GM19467 (cell line): ENCODE measurements at regions not wholly inside any gene's neighbourhood (a gene's known extent, or its start where the extent isn't known, plus 50 kb on each side); places are given as distances from the start of the nearest gene placed in this dataset.

ENCODE experiments used
- ATAC-seq: cut with Tn5 transposase; IDR thresholded peaks from one replicate; pipeline ENCODE4 v1.9.1; 2021; ENCODE audit warnings: mild to moderate bottlenecking, moderate library complexity; ENCODE audit not compliant: unreplicated experiment

DNA sequence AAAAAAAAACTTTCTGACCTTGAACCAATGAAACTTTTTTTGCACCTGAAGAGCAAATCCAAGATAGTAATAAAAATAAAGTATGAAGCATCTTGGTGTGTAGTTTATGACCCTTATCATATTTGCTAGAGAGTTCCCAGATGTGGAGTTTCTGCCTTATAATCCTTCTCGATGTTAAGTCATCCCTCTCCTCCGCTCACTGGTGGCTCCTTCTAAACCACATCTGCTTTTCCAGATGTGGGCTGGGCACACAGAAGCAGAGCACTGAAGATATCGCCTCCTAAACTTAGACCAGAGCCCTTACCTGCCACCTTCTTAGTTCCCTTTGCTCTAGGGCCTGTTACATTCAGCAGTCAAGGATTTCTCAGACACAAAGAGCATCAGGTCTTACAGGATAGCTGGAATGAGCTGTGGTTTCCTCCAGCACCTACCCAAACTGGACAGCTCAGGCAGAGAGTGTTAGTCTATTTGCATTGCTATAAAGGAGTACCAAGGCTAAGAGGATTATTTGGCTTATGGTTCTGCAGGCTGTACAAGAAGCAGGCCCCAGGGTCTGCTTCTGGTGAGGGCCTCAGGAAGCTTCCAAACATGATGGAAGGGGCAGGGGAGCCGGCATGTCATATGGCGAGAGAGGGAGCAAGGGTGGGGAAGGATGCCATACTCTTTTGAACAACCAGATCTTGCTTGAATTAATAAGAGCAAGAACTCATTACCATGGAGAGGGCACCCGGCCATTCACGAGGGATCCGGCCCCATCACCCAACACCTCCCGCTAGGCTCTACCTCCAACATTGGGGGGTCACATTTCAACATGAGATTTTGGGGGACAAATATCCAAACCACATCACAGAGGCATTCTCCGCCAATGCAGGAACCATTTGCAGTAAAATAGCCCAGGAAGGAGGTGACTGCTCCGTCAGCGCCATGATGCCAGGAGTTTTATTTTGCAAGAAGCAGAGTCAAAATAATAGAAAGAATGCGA is 75.6 kb upstream of the HELT start:
- no peak for ATAC-seq

DNA sequence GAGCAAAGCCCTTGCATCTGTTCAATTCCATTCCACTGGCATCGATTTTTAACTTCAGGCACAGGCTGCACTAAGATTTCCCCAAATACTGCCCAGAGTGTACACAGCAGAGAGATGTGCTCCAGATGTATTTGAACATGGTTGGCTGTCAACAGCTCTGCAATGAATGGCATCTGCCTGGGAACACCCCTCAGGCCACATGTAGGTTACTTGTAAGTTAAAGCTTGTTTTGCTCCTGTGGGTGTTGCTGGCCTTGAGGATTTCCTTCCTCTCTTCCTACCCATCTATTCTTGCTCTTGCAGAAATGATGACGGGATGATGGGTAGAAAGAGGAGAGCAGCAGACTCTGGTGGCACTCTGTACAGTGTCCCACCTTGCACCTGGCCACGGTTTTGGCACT is 69.3 kb upstream of the HELT start:
- ATAC-seq, result no peak

DNA sequence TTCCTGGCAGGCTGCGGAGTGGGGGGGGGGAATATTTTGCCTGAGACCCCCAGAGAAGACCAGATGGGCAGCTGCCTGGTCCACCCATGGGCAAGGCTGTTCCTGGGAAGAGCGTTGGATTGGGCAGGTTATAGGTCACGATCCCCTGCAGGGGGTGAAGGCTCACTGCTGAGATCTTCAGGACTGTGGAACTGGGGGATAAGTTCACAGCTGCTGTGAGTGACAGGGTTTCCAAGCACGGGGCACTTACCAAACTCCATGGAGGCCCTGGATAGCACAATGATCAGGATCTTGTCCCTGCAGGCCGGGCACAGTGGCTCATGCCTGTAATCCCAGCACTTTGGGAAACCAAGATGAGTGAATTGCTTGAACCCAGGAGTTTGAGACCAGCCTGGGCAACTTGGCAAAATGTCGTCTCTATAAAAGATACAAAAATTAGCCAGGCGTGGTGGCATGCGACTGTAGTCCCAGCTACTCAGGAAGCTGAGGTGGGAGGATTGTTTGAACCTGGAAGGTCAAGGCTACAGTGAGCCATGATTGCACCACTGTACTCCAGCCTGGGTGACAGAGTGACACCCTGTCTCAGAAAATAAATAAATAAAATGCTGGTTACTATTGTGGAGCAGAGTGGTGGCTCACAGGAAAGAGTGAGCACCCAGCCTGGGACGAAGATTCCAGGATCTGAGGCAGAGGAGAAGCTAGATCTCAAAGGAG is 68.0 kb upstream of the HELT start:
- no peak for ATAC-seq

DNA sequence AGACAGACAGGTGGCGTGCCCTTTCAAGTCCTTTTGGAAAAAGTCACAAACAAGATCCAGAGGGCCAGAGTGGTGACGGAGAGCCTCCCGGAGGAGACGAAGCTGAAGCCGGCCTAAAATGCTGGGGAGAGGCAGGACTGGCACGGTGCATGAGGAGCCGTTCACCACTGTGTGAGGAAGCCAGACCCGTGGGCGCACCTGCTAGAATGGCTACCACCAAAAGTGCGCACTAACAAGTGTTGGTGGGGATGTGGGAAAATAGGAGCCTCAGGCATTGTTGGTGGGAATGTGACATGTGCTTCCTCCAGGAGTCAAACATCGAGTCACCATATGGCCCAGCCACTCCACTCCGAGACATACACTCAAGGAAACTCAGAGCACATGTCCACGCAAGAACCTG is 67.4 kb upstream of the HELT start:
- no peak for ATAC-seq

DNA sequence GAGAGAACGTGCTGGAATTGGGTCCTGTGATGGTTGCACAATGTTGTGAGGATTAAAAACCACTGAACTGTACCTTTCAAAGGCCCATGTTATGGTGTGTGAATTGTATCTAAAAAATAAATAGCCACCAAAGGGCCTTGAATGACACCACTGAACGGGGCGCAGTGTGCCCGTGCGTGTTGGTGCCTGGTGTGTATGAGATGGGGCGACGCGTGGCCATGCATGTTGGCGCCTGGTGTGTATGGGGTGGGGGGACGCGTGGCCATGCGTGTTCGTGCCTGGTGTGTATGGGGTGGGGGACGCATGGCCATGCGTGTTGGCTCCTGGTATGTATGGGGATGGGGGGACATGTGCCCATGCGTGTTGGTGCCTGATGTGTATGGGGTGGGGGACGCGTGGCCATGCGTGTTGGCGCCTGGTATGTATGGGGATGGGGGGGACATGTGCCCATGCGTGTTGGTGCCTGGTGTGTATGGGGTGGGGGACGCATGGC is 66.6 kb upstream of the HELT start:
- no peak for ATAC-seq

DNA sequence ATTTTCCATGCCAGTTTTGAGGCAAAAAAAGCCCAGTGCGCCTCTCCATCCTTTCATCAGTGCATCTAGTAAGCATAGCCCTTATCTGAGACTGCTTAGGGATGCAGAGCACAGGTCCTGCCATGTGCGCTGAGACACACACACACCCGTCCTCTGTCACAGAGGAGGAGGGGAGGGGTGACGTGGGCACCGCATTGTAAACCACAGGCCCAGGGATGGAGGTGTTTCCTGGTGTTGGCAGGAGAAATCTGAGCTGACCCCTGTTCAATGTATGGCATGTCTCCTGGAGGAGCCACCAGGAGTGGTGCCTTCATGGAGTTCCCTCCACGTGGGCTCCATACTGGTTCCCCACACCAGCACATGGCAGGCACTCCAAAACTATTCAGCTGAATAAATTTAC is 65.8 kb upstream of the HELT start:
- no peak for ATAC-seq

DNA sequence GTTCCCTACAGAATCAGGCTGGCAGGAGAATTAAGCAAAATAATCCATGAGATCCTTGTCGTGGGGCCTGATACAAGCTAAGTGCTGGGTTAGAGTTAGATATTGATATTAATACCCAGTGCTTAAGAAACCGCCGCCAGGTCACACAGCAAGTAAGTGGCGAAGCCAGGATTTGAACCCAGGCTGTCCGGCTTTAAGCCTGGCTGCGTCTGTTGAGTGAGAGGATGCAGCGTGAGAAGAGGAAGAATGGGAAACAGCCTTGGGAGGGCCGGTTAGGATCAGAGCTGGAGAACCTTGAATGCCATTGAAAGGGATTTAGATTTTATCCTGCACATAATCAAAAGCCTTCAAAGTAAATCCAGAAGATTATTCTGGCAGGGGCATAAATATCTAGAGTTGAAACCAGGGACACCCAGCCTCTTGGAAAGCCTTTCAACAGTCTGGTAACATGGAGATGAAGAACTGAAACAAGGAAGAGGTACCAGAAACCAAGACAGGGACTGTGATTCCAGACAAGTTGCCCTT is 64.8 kb upstream of the HELT start:
- no peak for ATAC-seq

DNA sequence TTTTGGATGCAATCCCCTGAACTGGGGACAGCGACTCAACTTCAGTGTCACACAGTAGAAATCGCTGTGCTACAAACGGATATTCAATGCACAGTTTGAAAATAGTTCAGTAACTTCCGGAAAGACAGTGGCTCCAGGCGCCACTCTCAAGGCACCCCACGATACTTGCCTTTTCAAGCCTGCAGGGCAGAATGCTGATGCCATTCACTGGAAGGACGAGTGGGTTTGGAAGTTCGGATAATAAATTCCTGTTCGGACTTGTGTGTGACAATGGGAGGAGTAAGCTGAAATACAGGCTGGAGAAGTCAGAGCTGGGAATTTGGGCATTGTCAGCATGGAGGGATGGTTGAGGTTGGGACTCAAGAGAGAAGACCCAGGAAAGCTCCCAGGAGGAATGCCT is 64.3 kb upstream of the HELT start:
- no peak for ATAC-seq

DNA sequence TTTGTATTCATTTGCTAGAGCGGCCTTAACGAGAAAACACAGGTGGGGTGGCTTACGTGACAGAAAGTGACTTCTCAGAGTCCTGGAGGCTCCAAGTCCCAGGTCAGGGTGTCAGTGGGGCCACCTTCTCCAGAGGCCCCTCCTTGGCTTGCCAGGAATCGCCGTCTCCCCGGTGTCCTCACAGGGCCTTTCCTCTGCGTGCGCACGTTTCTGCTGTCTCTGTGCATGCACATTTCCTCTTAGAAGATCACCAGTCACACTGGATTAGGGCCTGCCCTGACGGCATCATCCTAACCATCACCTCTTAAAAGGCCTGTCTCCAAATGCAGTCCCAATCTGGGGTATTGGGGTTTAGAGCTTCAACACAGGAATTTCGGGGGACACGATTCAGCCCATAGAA is 63.8 kb upstream of the HELT start:
- ATAC-seq, result no peak

DNA sequence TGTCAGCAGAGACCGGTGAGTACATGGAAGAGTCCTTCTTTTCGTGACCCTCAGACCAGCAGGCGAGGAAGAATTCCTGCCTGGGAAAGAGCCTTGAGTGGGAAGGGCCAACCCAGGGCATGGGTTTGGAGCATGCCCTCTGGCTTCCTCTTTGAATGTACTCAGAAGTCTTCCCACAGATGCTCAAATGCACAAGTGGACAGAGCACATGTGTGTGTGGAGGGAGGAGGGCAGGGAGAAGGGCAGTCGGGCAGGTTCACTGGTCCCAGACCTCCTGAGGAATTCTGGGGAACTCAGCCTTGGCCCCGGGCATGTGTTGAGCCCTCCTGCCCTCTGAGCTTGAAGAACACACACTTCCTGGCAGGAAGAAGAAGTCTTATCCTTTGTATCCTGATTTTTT is 63.2 kb upstream of the HELT start:
- ATAC-seq, result no peak

DNA sequence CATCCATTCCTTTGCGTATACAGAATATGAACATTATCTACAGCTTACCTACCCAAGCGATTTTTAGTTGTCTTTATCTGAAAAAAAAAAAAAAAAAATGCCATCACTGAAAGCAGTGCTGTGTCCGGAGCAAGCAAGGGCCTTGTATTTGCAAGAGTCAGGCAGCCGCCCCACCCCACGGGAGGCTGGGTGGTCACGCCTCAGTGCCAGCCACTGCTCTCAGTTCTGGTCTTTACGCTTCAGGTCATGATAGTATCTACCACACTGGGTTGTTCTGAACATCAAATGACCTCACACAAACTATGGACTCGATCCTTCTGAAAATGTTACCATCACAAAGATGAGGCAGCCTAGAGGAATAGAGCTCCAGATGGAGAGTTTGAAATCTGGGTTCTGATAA is 62.7 kb upstream of the HELT start:
- peak; percentile 82 for ATAC-seq

DNA sequence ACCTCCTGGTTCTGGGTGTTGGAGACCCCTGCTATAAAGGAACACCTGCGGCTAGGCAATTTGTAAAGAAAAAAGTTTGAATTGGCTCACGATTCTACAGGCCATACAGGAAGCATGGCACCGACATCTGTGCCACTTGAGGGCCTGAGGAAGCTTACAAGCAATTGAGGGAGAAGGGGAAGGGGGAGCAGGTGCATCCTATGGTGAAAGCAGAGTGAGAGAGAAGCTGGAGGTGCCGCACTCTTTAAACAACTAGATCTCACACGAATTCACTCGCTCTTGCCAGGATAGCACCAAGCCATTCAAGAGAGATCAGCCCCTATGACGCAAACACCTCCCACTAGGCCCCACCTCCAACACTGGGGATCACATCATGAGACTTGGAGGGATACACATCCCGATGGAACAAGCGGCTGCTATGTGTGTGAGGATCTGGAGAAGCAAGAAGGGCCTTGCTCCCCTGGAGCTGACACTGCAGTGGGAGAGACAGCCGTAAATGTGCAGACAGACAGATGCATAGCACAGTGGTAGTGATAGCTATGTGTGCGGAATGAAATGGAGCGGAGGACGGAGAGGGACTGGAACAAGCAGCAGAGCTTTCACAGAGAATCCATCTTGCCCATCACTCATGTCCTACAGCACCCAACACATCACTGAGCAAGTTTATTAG is 60.7 kb upstream of the HELT start:
- ATAC-seq, result no peak

DNA sequence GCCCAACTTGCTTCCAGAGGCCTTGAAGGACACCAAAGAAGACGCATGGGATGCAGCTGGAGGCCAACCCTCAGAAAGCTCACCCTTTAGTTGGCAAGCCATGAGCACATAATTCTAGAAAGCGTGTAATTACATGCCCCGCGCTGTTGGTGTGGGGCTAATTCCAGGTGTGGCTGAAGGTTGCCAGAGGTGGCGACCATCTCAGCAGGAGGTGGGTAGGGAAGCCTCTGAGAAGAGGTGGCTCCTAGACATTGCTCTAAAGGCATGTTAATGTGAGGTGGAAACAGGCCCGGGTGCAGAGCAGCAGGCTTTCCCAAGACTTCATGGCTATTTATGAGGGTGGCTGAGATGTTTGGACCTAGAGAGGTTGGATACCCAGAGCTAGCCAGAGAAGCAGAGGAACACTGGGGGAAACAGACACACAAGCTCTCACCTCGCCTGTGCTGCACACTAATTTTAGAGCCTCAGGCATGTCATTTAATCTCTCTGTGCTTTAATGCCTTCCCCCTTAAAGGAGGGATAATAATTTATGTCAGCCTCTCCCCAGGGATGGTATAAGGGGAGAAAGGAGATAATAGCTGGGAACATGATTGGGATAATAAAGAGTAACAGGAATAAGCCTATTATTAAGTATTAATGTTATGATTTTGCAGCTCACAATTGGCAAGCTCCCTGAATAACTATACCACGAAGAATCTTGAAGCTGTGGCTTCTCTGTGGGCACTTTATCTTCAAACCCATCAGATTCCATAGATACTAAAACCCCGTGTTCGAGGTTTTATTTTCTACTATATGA is 60.0 kb upstream of the HELT start:
- no peak for ATAC-seq

DNA sequence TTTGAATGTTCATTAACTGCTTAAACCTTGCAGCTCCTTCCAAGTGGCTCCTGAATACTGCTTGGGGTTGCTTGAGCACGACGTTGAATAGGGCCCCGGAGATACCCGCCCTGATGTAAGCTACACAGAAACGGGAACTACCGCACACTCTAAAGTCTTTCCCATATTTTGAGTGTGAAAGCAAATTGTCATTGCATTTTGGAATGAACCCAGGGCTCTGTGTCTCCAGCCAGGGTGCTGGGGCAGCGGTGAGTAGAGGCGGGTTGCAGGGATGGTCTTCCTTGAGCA is 59.4 kb upstream of the HELT start:
- ATAC-seq, result no peak

DNA sequence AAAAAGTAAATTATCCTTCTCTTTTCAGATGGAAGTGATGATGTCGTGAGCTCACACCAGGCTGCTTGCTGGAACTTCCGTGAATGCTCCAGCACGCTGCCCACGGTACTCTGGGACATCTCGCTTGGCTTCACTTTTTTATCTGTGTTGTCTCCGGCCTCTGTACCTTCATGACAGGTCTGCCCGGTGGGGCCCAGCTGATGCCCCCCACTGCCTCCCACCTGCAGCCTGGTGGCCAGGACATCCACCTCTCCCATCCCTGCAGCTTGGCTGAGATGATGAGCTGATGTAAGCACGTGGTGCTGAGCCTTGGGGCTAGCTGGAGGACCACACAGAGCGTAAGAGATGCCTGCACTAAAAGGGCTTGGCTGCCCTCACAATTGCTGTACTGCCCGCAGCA is 59.0 kb upstream of the HELT start:
- no peak for ATAC-seq

DNA sequence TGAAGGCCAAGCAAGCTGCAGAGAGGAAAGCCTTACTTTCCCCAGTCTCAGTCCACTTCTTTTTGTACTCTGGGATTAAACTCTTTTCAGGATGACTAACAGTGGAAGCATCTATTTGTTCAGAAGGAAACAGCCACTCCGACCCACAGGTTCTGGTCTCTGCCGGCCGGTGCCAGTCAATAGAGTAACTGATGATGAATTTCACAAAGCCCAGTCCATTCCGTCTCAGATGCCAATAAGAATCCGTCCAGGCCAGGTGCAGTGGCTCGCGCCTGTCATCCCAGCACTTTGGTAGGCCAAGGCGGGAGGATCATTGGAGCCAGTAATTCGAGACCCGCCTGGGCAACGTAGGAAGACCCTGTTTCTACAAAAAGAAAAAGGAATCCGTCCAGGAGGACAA is 58.5 kb upstream of the HELT start:
- ATAC-seq, result no peak

DNA sequence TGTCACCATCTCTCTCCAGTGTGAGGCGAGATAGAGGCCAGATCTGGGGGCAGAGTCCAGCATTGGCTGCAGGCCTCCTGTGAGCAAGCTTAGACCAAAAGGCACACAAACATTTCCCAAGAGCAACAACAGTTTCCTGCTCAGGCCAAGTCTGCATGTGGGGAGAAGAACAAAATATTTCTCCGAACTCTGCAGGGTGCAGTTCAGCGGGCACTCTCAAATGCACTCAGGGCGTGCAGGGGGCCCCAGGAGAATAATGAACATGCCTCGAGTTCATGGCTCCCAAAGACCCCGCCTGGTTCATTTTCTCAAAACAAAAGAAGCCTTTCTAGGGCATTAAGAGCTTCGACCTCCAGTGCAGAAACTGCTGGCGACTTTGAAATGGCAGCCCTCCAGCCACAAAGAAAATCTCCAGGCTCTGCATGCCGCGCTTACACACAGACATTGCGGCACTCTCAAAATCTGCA is 57.8 kb upstream of the HELT start:
- no peak for ATAC-seq

DNA sequence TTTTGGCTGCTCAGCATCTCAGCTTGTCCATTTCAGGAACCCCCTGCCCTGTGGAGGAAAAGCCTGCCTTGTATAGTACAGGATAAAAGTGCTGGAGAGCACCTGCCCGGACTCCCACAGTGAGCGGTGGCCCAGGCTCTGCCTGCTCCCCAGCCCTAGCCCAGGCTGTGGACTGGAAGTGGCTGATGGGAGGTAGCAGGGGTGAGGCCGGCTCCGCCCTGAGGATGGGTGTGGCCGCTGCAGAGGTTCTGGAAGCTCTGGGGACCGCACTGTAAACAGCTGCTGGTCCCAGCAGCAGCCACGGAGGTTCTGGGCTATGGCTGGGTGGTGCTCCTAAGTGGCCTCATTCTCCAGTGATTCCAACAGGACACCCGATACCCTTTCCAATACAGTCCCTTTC is 56.6 kb upstream of the HELT start:
- no peak for ATAC-seq

DNA sequence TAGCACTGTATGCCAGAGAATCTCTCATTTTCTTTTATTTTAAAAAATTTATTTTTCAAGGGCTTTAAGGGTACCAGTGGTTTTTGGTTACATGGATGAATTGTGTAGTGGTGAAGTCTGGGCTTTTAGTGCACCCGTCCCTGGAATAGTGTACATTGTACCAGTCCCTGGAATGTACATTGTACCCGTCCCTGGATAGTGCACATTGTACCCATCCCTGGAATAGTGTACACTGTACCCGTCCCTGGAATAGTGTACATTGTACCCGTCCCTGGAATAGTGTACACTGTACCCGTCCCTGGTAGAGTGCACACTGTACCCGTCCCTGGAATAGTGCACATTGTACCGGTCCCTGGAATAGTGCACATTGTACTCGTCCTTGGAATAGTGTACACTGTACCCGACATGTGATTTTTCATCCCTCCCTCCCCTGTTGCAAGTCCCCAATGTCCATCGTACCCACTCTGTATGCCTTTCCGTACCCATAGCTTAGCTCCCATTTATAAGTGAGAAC is 56.1 kb upstream of the HELT start:
- no peak for ATAC-seq
